Astrocyte of the spinal cord (primary cell): ENCODE measurements at regions not wholly inside any gene's neighbourhood (a gene's known extent, or its start where the extent isn't known, plus 50 kb on each side); places are given as distances from the start of the nearest gene placed in this dataset.

Source experiments
- DNase-seq: peaks from one replicate; pipeline ENCODE4 v3.0.0; 2011; ENCODE audit warnings: low read depth, low spot score
- H3K4me3 ChIP-seq: 2 replicates; pipeline ENCODE4 v1.5.1; 2011; ENCODE audit warnings: low read depth, mild to moderate bottlenecking, low read length, moderate library complexity
- CTCF ChIP-seq: IDR thresholded peaks from 2 replicates; pipeline ENCODE4 v1.5.1; 2012; ENCODE audit warnings: low read depth, mild to moderate bottlenecking, low read length, inconsistent platforms
- in situ Hi-C: cut with HindIII; loops from 2 replicates; pipeline ENCODE4 v1.10.0; 2017; ENCODE audit warnings: low sequenced_read_pairs

- TF ChIP-seq CTCF = no peak
- in situ Hi-C loops = no loop called here
- H3K4me3 ChIP-seq = no peak overlapping the region
- DNase-seq = no peak
Measured at GRCh38 chr3:148600440-148600839, 97.3 kb upstream of the AGTR1 start.

GRCh38 chr3:148600902-148601765 lies 96.6 kb upstream of the AGTR1 start:
- in situ Hi-C loops = no loop called here
- H3K4me3 ChIP-seq = no peak overlapping the region
- DNase-seq = peak; percentile 6
- TF ChIP-seq CTCF = no peak

GRCh38 chr3:148601766-148602685 lies 95.7 kb upstream of the AGTR1 start:
- TF ChIP-seq CTCF = no peak
- in situ Hi-C loops = no loop called here
- DNase-seq = peak; percentile 9

GRCh38 chr3:148604270-148605085 lies 93.2 kb upstream of the AGTR1 start:
- peak; percentile 4 for DNase-seq
- TF ChIP-seq CTCF = no peak
- H3K4me3 ChIP-seq = no peak overlapping the region
- in situ Hi-C loops = no loop called here

More at GRCh38 chr3:148601766-148602685, 95.7 kb upstream of the AGTR1 start:
- no peak overlapping the region for H3K4me3 ChIP-seq

GRCh38 chr3:148605521-148605920 lies 92.2 kb upstream of the AGTR1 start:
- DNase-seq = no peak
- in situ Hi-C loops = no loop called here
- H3K4me3 ChIP-seq = no peak overlapping the region
- no peak for TF ChIP-seq CTCF

GRCh38 chr3:148606979-148607378 lies 90.7 kb upstream of the AGTR1 start:
- no peak for TF ChIP-seq CTCF
- DNase-seq = no peak
- in situ Hi-C loops = no loop called here
- H3K4me3 ChIP-seq = no peak overlapping the region
